ENCODE measurements at regions not wholly inside any gene's neighbourhood (a gene's known extent, or its start where the extent isn't known, plus 50 kb on each side); places are given as distances from the start of the nearest gene placed in this dataset.

- TF ChIP-seq POLR2A (IDR thresholded peaks at IDR 0.05) (no peak), CTCF (IDR thresholded peaks at IDR 0.05) (no peak), POLR2AphosphoS5 (IDR thresholded peaks at IDR 0.05) (no peak)
Measured at GRCh38 chr3:69509288-69509687, 123.4 kb upstream of the FRMD4B start.
